Neural crest cell (in vitro differentiated cells): ENCODE measurements at regions not wholly inside any gene's neighbourhood (a gene's known extent, or its start where the extent isn't known, plus 50 kb on each side); places are given as distances from the start of the nearest gene placed in this dataset.

Source experiments
- DNase-seq: peaks from one replicate; pipeline ENCODE4 v3.0.0; 2021; ENCODE audit warnings: low read depth, mixed read lengths, low spot score
- H3K27ac Mint-ChIP-seq: one replicate; pipeline ENCODE4 v1.8.0; 2021; ENCODE audit warnings: mild to moderate bottlenecking, mixed read lengths; ENCODE audit not compliant: unreplicated experiment
- H3K27me3 Mint-ChIP-seq: 2 replicates; pipeline ENCODE4 v1.8.0; 2021; ENCODE audit warnings: low read depth, mild to moderate bottlenecking, mixed read lengths
- H3K36me3 Mint-ChIP-seq: 2 replicates; pipeline ENCODE4 v1.8.0; 2021; ENCODE audit warnings: low read depth, mild to moderate bottlenecking, mixed read lengths
- H3K4me1 Mint-ChIP-seq: 2 replicates; pipeline ENCODE4 v1.8.0; 2021; ENCODE audit warnings: mixed read lengths
- H3K4me3 Mint-ChIP-seq: one replicate; pipeline ENCODE4 v1.8.0; 2021; ENCODE audit warnings: mild to moderate bottlenecking, mixed read lengths
- H3K9me3 Mint-ChIP-seq: 2 replicates; pipeline ENCODE4 v1.8.0; 2021; ENCODE audit warnings: mixed read lengths
- TF ChIP-seq, protein P1 (sequence below): fragments of 200-600 bp; sonication (generic); conservative IDR thresholded peaks from 2 replicates; pipeline ENCODE4 v1.5.0; 2021; ENCODE audit warnings: antibody characterized with exemption, mild to moderate bottlenecking

- Mint-ChIP-seq H3K4me3 (no peak overlapping the region), H3K27me3 (no peaks in the 10 kb centered on the region), H3K9me3 (peaks cover under 1% of the 10 kb centered on the region), H3K27ac (no peak overlapping the region), H3K4me1 (no peaks in the 10 kb centered on the region), H3K36me3 (no peaks in the 10 kb centered on the region)
- DNase-seq = no peak
- TF ChIP-seq, protein P1, sequence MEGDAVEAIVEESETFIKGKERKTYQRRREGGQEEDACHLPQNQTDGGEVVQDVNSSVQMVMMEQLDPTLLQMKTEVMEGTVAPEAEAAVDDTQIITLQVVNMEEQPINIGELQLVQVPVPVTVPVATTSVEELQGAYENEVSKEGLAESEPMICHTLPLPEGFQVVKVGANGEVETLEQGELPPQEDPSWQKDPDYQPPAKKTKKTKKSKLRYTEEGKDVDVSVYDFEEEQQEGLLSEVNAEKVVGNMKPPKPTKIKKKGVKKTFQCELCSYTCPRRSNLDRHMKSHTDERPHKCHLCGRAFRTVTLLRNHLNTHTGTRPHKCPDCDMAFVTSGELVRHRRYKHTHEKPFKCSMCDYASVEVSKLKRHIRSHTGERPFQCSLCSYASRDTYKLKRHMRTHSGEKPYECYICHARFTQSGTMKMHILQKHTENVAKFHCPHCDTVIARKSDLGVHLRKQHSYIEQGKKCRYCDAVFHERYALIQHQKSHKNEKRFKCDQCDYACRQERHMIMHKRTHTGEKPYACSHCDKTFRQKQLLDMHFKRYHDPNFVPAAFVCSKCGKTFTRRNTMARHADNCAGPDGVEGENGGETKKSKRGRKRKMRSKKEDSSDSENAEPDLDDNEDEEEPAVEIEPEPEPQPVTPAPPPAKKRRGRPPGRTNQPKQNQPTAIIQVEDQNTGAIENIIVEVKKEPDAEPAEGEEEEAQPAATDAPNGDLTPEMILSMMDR = no peak
These were observed 69.3 kb downstream of the MTERF1 start for GRCh38 chr7:91811236-91811635.

DNA sequence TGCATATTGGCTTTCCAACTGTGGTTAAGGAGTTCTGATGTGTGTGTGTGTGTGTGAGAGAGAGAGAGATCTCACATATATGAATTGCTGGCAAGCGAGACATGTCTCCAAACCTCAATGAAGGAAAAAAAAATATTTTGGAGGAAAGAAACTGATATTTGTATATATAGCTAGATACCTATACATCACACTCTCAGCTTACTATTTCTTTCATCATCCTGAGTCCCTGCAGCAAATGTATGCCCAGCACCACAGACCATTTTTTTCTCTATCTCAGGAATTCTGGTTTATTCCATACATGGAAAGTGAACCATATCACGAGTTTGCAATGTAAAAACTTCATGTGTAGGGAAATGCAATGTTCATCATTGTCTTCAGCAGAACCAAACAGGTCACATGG lies 68.9 kb downstream of the MTERF1 start:
- Mint-ChIP-seq H3K27me3 (no peaks in the 10 kb centered on the region), H3K4me3 (no peak overlapping the region), H3K9me3 (peaks cover 2% of the 10 kb centered on the region), H3K36me3 (no peaks in the 10 kb centered on the region), H3K4me1 (no peaks in the 10 kb centered on the region), H3K27ac (no peak overlapping the region)
- TF ChIP-seq, protein P1 = no peak
- DNase-seq = no peak

GRCh38 chr7:91812388-91812787 lies 68.1 kb downstream of the MTERF1 start:
- H3K27ac Mint-ChIP-seq = no peak overlapping the region
- peaks cover 3% of the 10 kb centered on the region for H3K36me3 Mint-ChIP-seq
- no peaks in the 10 kb centered on the region for H3K27me3 Mint-ChIP-seq
- DNase-seq = no peak
- no peaks in the 10 kb centered on the region for H3K4me1 Mint-ChIP-seq
- peaks cover 5% of the 10 kb centered on the region for H3K9me3 Mint-ChIP-seq
- no peak overlapping the region for H3K4me3 Mint-ChIP-seq
- TF ChIP-seq, protein P1 = no peak

GRCh38 chr7:91814189-91814588 lies 66.3 kb downstream of the MTERF1 start:
- H3K4me3 Mint-ChIP-seq = no peak overlapping the region
- H3K27ac Mint-ChIP-seq = no peak overlapping the region
- no peaks in the 10 kb centered on the region for H3K27me3 Mint-ChIP-seq
- TF ChIP-seq, protein P1 = no peak
- peaks cover 6% of the 10 kb centered on the region for H3K9me3 Mint-ChIP-seq
- H3K36me3 Mint-ChIP-seq = peaks cover 4% of the 10 kb centered on the region
- H3K4me1 Mint-ChIP-seq = no peaks in the 10 kb centered on the region
- no peak for DNase-seq
